ENCODE measurements at regions not wholly inside any gene's neighbourhood (a gene's known extent, or its start where the extent isn't known, plus 50 kb on each side); places are given as distances from the start of the nearest gene placed in this dataset.

DNA sequence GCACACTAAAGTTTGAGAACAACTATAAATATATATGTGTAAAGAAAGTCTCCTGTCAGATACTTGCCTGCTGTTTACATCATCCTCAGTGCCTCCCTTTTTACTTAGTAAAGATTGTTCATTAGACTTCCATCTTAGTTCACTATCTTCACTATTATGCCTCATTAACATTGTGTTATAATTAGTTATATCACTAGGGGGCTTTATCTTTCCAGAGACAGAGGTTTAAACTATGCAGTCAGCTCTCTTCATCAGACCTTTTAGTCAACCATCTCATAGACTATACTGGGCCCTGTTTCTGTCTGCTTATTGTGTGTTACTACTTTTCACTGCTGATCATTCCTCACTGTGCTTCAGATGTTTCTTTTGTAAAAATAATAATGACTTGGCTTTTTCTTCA is 630.8 kb upstream of the KIF2B start:
- no peak for TF ChIP-seq NFKB2 (CRISPR knock-in tag; IDR thresholded peaks at IDR 0.05; ENCODE audit: borderline replicate concordance)
- TF ChIP-seq ZNF12 (CRISPR knock-in tag; IDR thresholded peaks at IDR 0.05): no peak
- no peak for TF ChIP-seq BRCA1 (CRISPR knock-in tag; IDR thresholded peaks at IDR 0.05)
- TF ChIP-seq KLF15 (CRISPR knock-in tag; IDR thresholded peaks at IDR 0.05; ENCODE audit: borderline replicate concordance): no peak
- TF ChIP-seq KDM1A (CRISPR knock-in tag; IDR thresholded peaks at IDR 0.05): no peak
- Histone ChIP-seq H3K36me3 (replicated peaks in 1 of 2; ENCODE audit: control insufficient read depth in 1 of 2, insufficient read depth in 2 of 2, low read length in 2 of 2) (no peaks in the 10 kb centered on the region), H2AFZ (ENCODE audit: low read length) (no peak overlapping the region), H3K9ac (ENCODE audit: insufficient read depth, low read depth, low read length) (no peak overlapping the region), H3K79me2 (ENCODE audit: insufficient read depth, low read length) (no peaks in the 10 kb centered on the region), H3K27me3 (ENCODE audit: control insufficient read depth in 1 of 2, insufficient read depth in 2 of 2, low read length in 2 of 2) (no peaks in the 10 kb centered on the region), H3K4me1 (ENCODE audit: insufficient read depth, low read length) (no peaks in the 10 kb centered on the region), H3K9me3 (ENCODE audit: low read length) (peaks cover 68% of the 10 kb centered on the region), H3K27ac (ENCODE audit: extremely low read length, insufficient read depth, low read length) (no peak overlapping the region), H3K4me3 (replicated peaks in 1 of 3; ENCODE audit: insufficient read depth in 1 of 3, low read depth in 2 of 3, low read length in 3 of 3) (no peak overlapping the region), H4K20me1 (ENCODE audit: insufficient read depth, low read length) (no peaks in the 10 kb centered on the region), H3K4me2 (ENCODE audit: low read depth, low read length) (no peak overlapping the region)
- FAIRE-seq: no peak
- BruUV-seq (replicated peaks): no TSS peak
- DNase-seq (ENCODE audit: low spot score): no peak
- intact Hi-C loops (cut with micrococcal nuclease; ENCODE audit: unreplicated experiment): no loop called here
- POLR2A ChIA-PET: no interaction called here
- in situ Hi-C loops (cut with HindIII; ENCODE audit: extremely low pct_ligation_motif_present, low pct_unique_long_range_greater_than_20kb): no loop called here
- ATAC-seq: no peak
- CTCF ChIA-PET (ENCODE audit: low intra/inter-chr PET ratio, low total read pairs): no interaction called here

DNA sequence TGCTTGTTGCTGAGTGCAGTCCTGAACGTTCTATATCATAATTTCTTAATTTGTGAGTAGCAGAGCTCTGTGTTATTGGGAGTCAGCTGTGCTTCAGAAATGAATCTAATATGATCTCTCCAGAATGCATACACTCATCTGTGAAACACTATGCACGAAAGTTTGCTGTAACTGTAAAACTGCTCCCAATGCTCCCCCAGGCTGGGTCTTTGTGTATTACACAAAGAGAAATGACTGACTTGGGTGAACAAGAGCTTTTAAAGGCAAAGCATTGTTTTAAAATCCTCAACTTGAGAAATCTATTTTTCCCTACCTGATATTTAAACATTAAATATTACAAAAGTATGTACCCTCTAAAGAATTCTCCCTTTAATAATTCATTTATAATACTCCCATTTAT is 636.7 kb upstream of the KIF2B start:
- H3K79me2 ChIP-seq (ENCODE audit: insufficient read depth, low read length): no peaks in the 10 kb centered on the region
- no peaks in the 10 kb centered on the region for H3K4me1 ChIP-seq (ENCODE audit: insufficient read depth, low read length)
- H2AFZ ChIP-seq (ENCODE audit: low read length): no peak overlapping the region
- DNase-seq (ENCODE audit: low spot score): no peak
- CTCF ChIA-PET (ENCODE audit: low intra/inter-chr PET ratio, low total read pairs): no interaction called here
- intact Hi-C loops (cut with micrococcal nuclease; ENCODE audit: unreplicated experiment) (no loop called here), in situ Hi-C loops (cut with HindIII; ENCODE audit: extremely low pct_ligation_motif_present, low pct_unique_long_range_greater_than_20kb) (no loop called here)
- no peak overlapping the region for H3K4me2 ChIP-seq (ENCODE audit: low read depth, low read length)
- no peaks in the 10 kb centered on the region for H4K20me1 ChIP-seq (ENCODE audit: insufficient read depth, low read length)
- POLR2A ChIA-PET: no interaction called here
- no peak for ATAC-seq
- no peak overlapping the region for H3K9ac ChIP-seq (ENCODE audit: insufficient read depth, low read depth, low read length)
- WGBS (ENCODE audit: low lambda C conversion rate): 4% methylated on average over 2 of the region's 2 CpGs
- no TSS peak for BruUV-seq (replicated peaks)
- H3K4me3 ChIP-seq (replicated peaks in 1 of 3; ENCODE audit: insufficient read depth in 1 of 3, low read depth in 2 of 3, low read length in 3 of 3): no peak overlapping the region
- FAIRE-seq: no peak
- no peaks in the 10 kb centered on the region for H3K27me3 ChIP-seq (ENCODE audit: control insufficient read depth in 1 of 2, insufficient read depth in 2 of 2, low read length in 2 of 2)
- no peak overlapping the region for H3K27ac ChIP-seq (ENCODE audit: extremely low read length, insufficient read depth, low read length)
- H3K9me3 ChIP-seq (ENCODE audit: low read length): peaks cover 84% of the 10 kb centered on the region
- no peaks in the 10 kb centered on the region for H3K36me3 ChIP-seq (replicated peaks in 1 of 2; ENCODE audit: control insufficient read depth in 1 of 2, insufficient read depth in 2 of 2, low read length in 2 of 2)
- TF ChIP-seq, protein P1, sequence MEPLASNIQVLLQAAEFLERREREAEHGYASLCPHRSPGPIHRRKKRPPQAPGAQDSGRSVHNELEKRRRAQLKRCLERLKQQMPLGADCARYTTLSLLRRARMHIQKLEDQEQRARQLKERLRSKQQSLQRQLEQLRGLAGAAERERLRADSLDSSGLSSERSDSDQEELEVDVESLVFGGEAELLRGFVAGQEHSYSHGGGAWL (CRISPR knock-in tag; IDR thresholded peaks at IDR 0.05): no peak
- no peak for TF ChIP-seq THAP11 (CRISPR knock-in tag; IDR thresholded peaks at IDR 0.05)
- no peak for TF ChIP-seq RXRB (CRISPR knock-in tag; IDR thresholded peaks at IDR 0.05; ENCODE audit: borderline replicate concordance)
- TF ChIP-seq GTF2F1 (IDR thresholded peaks at IDR 0.05; ENCODE audit: low read length): no peak
- TF ChIP-seq, protein P2, sequence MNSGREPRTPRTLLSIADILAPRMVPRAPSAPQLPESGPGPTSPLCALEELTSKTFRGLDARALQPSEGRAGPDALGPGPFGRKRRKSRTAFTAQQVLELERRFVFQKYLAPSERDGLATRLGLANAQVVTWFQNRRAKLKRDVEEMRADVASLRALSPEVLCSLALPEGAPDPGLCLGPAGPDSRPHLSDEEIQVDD (CRISPR knock-in tag; IDR thresholded peaks at IDR 0.05; ENCODE audit: borderline replicate concordance): no peak
- no peak for TF ChIP-seq PHF5A (CRISPR knock-in tag; IDR thresholded peaks at IDR 0.05; ENCODE audit: low read depth, unreplicated experiment)
- no peak for TF ChIP-seq ZNF496 (CRISPR knock-in tag; IDR thresholded peaks at IDR 0.05; ENCODE audit: insufficient replicate concordance)
- no peak for TF ChIP-seq PAX8 (CRISPR knock-in tag; IDR thresholded peaks at IDR 0.05; ENCODE audit: borderline replicate concordance)
- no peak for TF ChIP-seq ZFY (CRISPR knock-in tag; IDR thresholded peaks at IDR 0.05)
- TF ChIP-seq ZNF550 (CRISPR knock-in tag; IDR thresholded peaks at IDR 0.05; ENCODE audit: borderline replicate concordance): no peak
- no peak for TF ChIP-seq ZNF282 (IDR thresholded peaks at IDR 0.05; ENCODE audit: partially characterized antibody)
- no peak for TF ChIP-seq SETDB1 (CRISPR knock-in tag; IDR thresholded peaks at IDR 0.05; ENCODE audit: borderline replicate concordance)
- TF ChIP-seq ATAD3A (CRISPR knock-in tag; IDR thresholded peaks at IDR 0.05): no peak
- no peak for TF ChIP-seq KDM2A (CRISPR knock-in tag; IDR thresholded peaks at IDR 0.05; ENCODE audit: borderline replicate concordance, low read depth)
- TF ChIP-seq HCFC1 (IDR thresholded peaks at IDR 0.05; ENCODE audit: low read depth, low read length): no peak
- TF ChIP-seq SYNCRIP (IDR thresholded peaks at IDR 0.05; ENCODE audit: insufficient read depth, low read depth, low read length): no peak
- TF ChIP-seq, protein P3, sequence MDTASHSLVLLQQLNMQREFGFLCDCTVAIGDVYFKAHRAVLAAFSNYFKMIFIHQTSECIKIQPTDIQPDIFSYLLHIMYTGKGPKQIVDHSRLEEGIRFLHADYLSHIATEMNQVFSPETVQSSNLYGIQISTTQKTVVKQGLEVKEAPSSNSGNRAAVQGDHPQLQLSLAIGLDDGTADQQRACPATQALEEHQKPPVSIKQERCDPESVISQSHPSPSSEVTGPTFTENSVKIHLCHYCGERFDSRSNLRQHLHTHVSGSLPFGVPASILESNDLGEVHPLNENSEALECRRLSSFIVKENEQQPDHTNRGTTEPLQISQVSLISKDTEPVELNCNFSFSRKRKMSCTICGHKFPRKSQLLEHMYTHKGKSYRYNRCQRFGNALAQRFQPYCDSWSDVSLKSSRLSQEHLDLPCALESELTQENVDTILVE (CRISPR knock-in tag; IDR thresholded peaks at IDR 0.05): no peak

Measured in HepG2 (cell line).